Stimulated activated CD8-positive, alpha-beta memory T cell treated with anti-CD3 and anti-CD28 coated beads, Interleukin-15, amount 100 ng/mL, for 48 hours (primary cell): ENCODE measurements at regions not wholly inside any gene's neighbourhood (a gene's known extent, or its start where the extent isn't known, plus 50 kb on each side); places are given as distances from the start of the nearest gene placed in this dataset.

ENCODE experiments used
- DNase-seq, 2 donors: peaks; one replicate each; pipeline ENCODE4 v3.0.0-alpha.2; 2020; ENCODE audit warnings: low read depth in 2 of 2

- no peak for DNase-seq
These were observed 52.0 kb upstream of the GRAMD1B start for GRCh38 chr11:123378096-123378495.

- DNase-seq = no peak
These were observed 52.7 kb upstream of the GRAMD1B start for GRCh38 chr11:123377355-123377754.

GRCh38 chr11:123375832-123376231 lies 54.2 kb upstream of the GRAMD1B start:
- no peak for DNase-seq

GRCh38 chr11:123374622-123374968 lies 55.5 kb upstream of the GRAMD1B start:
- no peak for DNase-seq

- DNase-seq = no peak
These were observed 56.1 kb upstream of the GRAMD1B start for GRCh38 chr11:123373754-123374621.

- no peak for DNase-seq
These were observed 58.4 kb upstream of the GRAMD1B start for GRCh38 chr11:123371506-123372297.

GRCh38 chr11:123366924-123367323 lies 63.1 kb upstream of the GRAMD1B start:
- no peak for DNase-seq

- no peak for DNase-seq
These were observed 64.1 kb upstream of the GRAMD1B start for GRCh38 chr11:123365955-123366354.

- DNase-seq = no peak
These were observed 66.0 kb upstream of the GRAMD1B start for GRCh38 chr11:123364080-123364479.

GRCh38 chr11:123363556-123363955 lies 66.5 kb upstream of the GRAMD1B start:
- no peak for DNase-seq

- DNase-seq = no peak
These were observed 67.1 kb upstream of the GRAMD1B start for GRCh38 chr11:123362941-123363340.

- no peak for DNase-seq
These were observed 67.9 kb upstream of the GRAMD1B start for GRCh38 chr11:123362186-123362585.

GRCh38 chr11:123361110-123361509 lies 69.0 kb upstream of the GRAMD1B start:
- no peak for DNase-seq

- no peak for DNase-seq
These were observed 69.7 kb upstream of the GRAMD1B start for GRCh38 chr11:123360267-123360936.

- peak; percentile 31 to 43 for DNase-seq
These were observed 71.9 kb upstream of the GRAMD1B start for GRCh38 chr11:123357990-123358827.

GRCh38 chr11:123357353-123357989 lies 72.6 kb upstream of the GRAMD1B start:
- peak in 1 of 2 donors; percentile 20 for DNase-seq

GRCh38 chr11:123356539-123356938 lies 73.5 kb upstream of the GRAMD1B start:
- DNase-seq = peak in 1 of 2 donors; percentile 34

- no peak for DNase-seq
These were observed 75.6 kb upstream of the GRAMD1B start for GRCh38 chr11:123354371-123354975.

GRCh38 chr11:123351375-123351774 lies 78.7 kb upstream of the GRAMD1B start:
- no peak for DNase-seq

GRCh38 chr11:123349382-123349781 lies 80.7 kb upstream of the GRAMD1B start:
- DNase-seq = no peak
